Liver (tissue), 3 donors: ENCODE measurements at regions not wholly inside any gene's neighbourhood (a gene's known extent, or its start where the extent isn't known, plus 50 kb on each side); places are given as distances from the start of the nearest gene placed in this dataset.

Source experiments
- EGR1 ChIP-seq, 2 donors: IDR thresholded peaks; 2 replicates each; pipeline ENCODE4 v1.6.1; 2016 to 2018; ENCODE audit warnings: antibody characterized with exemption in 2 of 2, low read depth in 2 of 2
- GABPA ChIP-seq, 2 donors: IDR thresholded peaks in 1 of 2; conservative IDR thresholded peaks in 1 of 2; 2 replicates each; pipeline ENCODE4 v1.6.1; 2016; ENCODE audit warnings: antibody characterized with exemption in 2 of 2, mild to moderate bottlenecking in 1 of 2, moderate library complexity in 1 of 2
- JUND ChIP-seq, 2 donors: IDR thresholded peaks; 2 replicates each; pipeline ENCODE4 v1.6.1; 2016; ENCODE audit warnings: antibody characterized with exemption in 2 of 2
- MAX ChIP-seq: IDR thresholded peaks from 2 replicates; pipeline ENCODE4 v1.6.1; 2016; ENCODE audit warnings: antibody characterized with exemption
- NR2F2 ChIP-seq: IDR thresholded peaks from 2 replicates; pipeline ENCODE4 v1.6.1; 2016; ENCODE audit warnings: antibody characterized with exemption
- REST ChIP-seq: IDR thresholded peaks from 2 replicates; pipeline ENCODE4 v1.6.1; 2016; ENCODE audit warnings: antibody characterized with exemption, mild to moderate bottlenecking
- SP1 ChIP-seq: IDR thresholded peaks from 2 replicates; pipeline ENCODE4 v1.6.1; 2018; ENCODE audit warnings: antibody characterized with exemption, mild to moderate bottlenecking
- TAF1 ChIP-seq: conservative IDR thresholded peaks from 2 replicates; pipeline ENCODE4 v1.6.1; 2016; ENCODE audit warnings: antibody characterized with exemption, mild to moderate bottlenecking
- TF ChIP-seq, protein P1 (sequence below): fragments of 150-350 bp; IDR thresholded peaks from 2 replicates; pipeline ENCODE4 v1.5.1; 2017; ENCODE audit warnings: improper control_type of control experiment, low read depth, low read length; ENCODE audit not compliant: missing input control
- donor health status: healthy.
- donor health status: healthy.

GRCh38 chr3:141425523-141426233, 57.4 kb downstream of the ZBTB38 start:
- no peak for TF ChIP-seq EGR1 (IDR thresholded peaks at IDR 0.05; ENCODE audit: low read depth in 2 of 2)
- TF ChIP-seq, protein P1, sequence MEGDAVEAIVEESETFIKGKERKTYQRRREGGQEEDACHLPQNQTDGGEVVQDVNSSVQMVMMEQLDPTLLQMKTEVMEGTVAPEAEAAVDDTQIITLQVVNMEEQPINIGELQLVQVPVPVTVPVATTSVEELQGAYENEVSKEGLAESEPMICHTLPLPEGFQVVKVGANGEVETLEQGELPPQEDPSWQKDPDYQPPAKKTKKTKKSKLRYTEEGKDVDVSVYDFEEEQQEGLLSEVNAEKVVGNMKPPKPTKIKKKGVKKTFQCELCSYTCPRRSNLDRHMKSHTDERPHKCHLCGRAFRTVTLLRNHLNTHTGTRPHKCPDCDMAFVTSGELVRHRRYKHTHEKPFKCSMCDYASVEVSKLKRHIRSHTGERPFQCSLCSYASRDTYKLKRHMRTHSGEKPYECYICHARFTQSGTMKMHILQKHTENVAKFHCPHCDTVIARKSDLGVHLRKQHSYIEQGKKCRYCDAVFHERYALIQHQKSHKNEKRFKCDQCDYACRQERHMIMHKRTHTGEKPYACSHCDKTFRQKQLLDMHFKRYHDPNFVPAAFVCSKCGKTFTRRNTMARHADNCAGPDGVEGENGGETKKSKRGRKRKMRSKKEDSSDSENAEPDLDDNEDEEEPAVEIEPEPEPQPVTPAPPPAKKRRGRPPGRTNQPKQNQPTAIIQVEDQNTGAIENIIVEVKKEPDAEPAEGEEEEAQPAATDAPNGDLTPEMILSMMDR = no peak
- no peak for TF ChIP-seq SP1
- no peak for TF ChIP-seq REST
- no peak for TF ChIP-seq TAF1
- TF ChIP-seq MAX = no peak
- TF ChIP-seq GABPA (IDR thresholded peaks at IDR 0.05 in 1 of 2, conservative IDR thresholded peaks at IDR 0.05 in 1 of 2) = no peak
- TF ChIP-seq NR2F2 = no peak
- TF ChIP-seq JUND (IDR thresholded peaks at IDR 0.05) = no peak
